Naive thymus-derived CD8-positive, alpha-beta T cell (primary cell): ENCODE measurements at regions not wholly inside any gene's neighbourhood (a gene's known extent, or its start where the extent isn't known, plus 50 kb on each side); places are given as distances from the start of the nearest gene placed in this dataset.

Experiments
- ATAC-seq, 2 donors: fragments of 150-1000 bp; cut with Tn5 transposase in 1 of 2; sonication (Bioruptor Pico), chemical (Tn5 transposase) in 1 of 2; 1 replicate in 1 of 2; 2 replicates in 1 of 2; pipeline ENCODE4 v1.10.0; 2021; ENCODE audit warnings: mild to moderate bottlenecking in 2 of 2, moderate library complexity in 2 of 2
- POLR2A ChIA-PET: fragments of 350-600 bp; sonication (Branson Sonifier 250); formaldehyde crosslinking; loops from one replicate; lab custom pipeline; 2021; ENCODE audit warnings: antibody characterized with exemption; lab: Charles Lee
- DNase-seq, 10 donors: peaks; one replicate each; pipeline versions ENCODE4 v3.0.0 to v3.0.0-alpha.2; 2020 to 2022
- H3K27ac Mint-ChIP-seq, 10 donors: one replicate each; pipeline ENCODE4 v1.8.0; 2020 to 2022; ENCODE audit warnings: mild to moderate bottlenecking in 10 of 10, mixed read lengths in 10 of 10, moderate library complexity in 4 of 10, inconsistent platforms in 1 of 10
- H3K27me3 Mint-ChIP-seq, 5 donors: one replicate each; pipeline ENCODE4 v1.8.0; 2021 to 2022; ENCODE audit warnings: mixed read lengths in 5 of 5
- H3K36me3 Mint-ChIP-seq, 3 donors: one replicate each; pipeline ENCODE4 v1.8.0; 2020 to 2022; ENCODE audit warnings: mixed read lengths in 3 of 3, mild to moderate bottlenecking in 2 of 3, inconsistent platforms in 1 of 3
- H3K4me1 Mint-ChIP-seq, 4 donors: one replicate each; pipeline ENCODE4 v1.8.0; 2021 to 2022; ENCODE audit warnings: mixed read lengths in 4 of 4
- H3K4me3 Mint-ChIP-seq, 10 donors: one replicate each; pipeline ENCODE4 v1.8.0; 2020 to 2022; ENCODE audit warnings: mild to moderate bottlenecking in 10 of 10, mixed read lengths in 10 of 10, moderate library complexity in 6 of 10, inconsistent platforms in 1 of 10
- H3K9me3 Mint-ChIP-seq, 9 donors: one replicate each; pipeline ENCODE4 v1.8.0; 2020 to 2022; ENCODE audit warnings: mixed read lengths in 9 of 9, mild to moderate bottlenecking in 3 of 9, inconsistent platforms in 1 of 9, moderate library complexity in 1 of 9

DNA sequence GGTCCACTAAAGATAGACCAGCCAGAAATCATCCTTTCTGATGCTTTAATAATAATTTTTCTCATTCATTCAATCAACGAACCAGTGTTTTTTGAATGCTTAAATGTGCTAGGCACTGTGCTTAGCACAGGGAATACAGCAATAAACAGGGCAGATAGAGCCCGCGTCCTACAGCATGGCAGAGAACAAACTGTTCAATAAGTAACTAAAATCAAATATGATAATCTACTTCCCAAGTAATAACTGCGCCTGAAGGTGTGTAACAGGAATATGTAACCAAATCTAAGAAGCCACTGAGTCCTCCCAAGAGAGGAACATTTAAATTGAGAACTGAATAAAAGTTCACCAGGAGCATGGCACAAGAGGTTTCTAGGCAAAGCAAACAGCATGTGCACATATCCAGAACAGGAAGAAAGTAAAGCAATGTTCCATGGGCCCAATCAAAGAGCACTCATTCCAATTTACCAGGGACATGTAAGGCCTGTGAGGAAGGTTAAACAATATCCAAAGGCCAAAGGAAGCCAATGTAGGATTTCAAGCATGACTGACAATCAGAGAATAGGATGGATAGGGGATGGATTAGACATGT is 311.0 kb upstream of the RARB start:
- no peaks in the 10 kb centered on the region for H3K4me1 Mint-ChIP-seq
- POLR2A ChIA-PET: no interaction called here
- peaks cover 0 to 4% (median 0%) of the 10 kb centered on the region in 5 donors for H3K27me3 Mint-ChIP-seq
- H3K27ac Mint-ChIP-seq: no peak overlapping the region
- ATAC-seq (no peak), DNase-seq (no peak)
- no peak overlapping the region for H3K4me3 Mint-ChIP-seq
- H3K9me3 Mint-ChIP-seq: peaks cover 0 to 13% (median 2%) of the 10 kb centered on the region in 9 donors
- no peaks in the 10 kb centered on the region for H3K36me3 Mint-ChIP-seq

DNA sequence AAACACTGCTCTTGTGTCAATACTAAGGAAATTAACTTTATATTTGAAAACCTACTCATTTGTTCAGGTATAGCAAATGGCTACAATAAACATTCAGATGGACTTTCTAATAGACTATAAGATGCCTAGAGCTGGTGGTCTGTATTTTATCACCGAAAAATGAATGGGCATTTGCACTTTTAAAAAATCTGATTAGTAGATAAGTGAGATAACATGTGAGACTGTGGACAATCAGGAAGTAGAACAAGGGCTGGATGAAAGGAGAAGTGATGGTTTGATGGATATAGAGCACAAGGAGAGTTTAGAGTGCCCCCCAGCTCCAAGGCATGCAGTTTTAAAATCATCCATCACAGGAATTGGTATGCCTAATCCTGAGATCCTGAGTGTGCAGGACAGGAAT is 308.4 kb upstream of the RARB start:
- Mint-ChIP-seq H3K27me3 (peaks cover 0 to 4% (median 0%) of the 10 kb centered on the region in 5 donors), H3K9me3 (peaks cover 0 to 13% (median 5%) of the 10 kb centered on the region in 9 donors), H3K27ac (no peak overlapping the region), H3K4me1 (no peaks in the 10 kb centered on the region), H3K4me3 (no peak overlapping the region), H3K36me3 (no peaks in the 10 kb centered on the region)
- DNase-seq: no peak
- POLR2A ChIA-PET: no interaction called here
- no peak for ATAC-seq

DNA sequence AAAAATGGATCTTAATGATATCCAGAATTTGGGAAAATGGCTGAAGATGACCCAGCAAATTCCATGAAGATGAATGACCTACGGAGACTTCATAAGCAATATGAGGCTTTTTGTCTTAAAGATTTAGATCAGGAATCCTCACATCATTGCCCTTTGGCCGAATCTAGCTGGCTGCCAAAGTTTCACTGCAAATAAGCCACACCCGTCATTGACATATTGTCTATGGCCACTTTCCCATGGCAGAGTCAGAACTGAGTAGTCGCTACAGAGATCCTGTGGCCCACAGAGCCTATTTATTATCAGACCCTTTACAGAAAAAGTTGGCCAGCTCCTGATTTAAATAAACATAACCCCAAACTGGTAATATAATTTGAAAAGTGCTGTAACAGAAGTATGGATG is 307.4 kb upstream of the RARB start:
- H3K27me3 Mint-ChIP-seq: peaks cover 0 to 4% (median 0%) of the 10 kb centered on the region in 5 donors
- POLR2A ChIA-PET: no interaction called here
- no peaks in the 10 kb centered on the region for H3K36me3 Mint-ChIP-seq
- H3K4me1 Mint-ChIP-seq: no peaks in the 10 kb centered on the region
- peaks cover 0 to 13% (median 7%) of the 10 kb centered on the region in 9 donors for H3K9me3 Mint-ChIP-seq
- no peak overlapping the region for H3K27ac Mint-ChIP-seq
- no peak for DNase-seq
- ATAC-seq: no peak
- H3K4me3 Mint-ChIP-seq: no peak overlapping the region

DNA sequence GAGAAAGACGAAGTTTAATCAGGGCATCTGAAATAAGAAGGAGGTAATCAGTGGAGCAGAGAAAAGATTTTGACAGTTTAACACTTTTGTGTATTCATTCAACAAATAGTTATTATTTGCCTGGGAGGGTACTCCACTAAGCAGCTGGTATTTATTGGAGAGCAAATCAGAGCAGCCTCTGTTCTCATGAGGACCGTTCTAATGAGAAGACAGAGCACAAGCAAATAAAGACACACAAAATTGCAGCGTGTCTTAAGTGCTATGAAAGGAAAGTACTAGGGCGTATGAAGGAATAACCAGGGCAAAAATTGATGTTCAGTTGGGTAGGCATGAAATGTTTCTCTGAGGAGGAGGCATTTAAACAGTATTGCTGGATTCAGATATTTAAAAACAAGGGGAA is 302.9 kb upstream of the RARB start:
- DNase-seq (no peak), ATAC-seq (no peak)
- Mint-ChIP-seq H3K27ac (no peak overlapping the region), H3K36me3 (no peaks in the 10 kb centered on the region), H3K27me3 (peaks cover 0 to 8% (median 0%) of the 10 kb centered on the region in 5 donors), H3K9me3 (peaks cover 6 to 26% (median 10%) of the 10 kb centered on the region in 9 donors), H3K4me3 (no peak overlapping the region), H3K4me1 (no peaks in the 10 kb centered on the region)
- POLR2A ChIA-PET: no interaction called here

DNA sequence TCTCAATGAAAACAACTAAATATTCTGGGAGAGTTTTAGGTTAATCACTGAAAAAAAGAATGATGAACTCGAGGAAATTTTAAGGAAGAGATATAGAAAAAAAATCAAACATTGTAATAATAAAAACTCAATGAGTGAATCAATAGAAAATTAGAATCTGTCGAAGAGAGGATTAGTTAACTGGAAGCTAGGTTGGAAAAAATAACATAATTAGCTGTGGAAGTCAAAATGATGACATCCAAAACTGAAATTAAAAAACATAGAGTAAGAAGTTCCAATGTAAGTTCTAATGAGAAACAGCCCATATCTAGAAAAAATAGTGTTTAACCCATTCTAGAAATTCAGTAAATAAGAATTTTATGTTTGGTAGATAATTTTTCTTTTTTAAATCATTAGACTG is 299.3 kb upstream of the RARB start:
- H3K27ac Mint-ChIP-seq: no peak overlapping the region

DNA sequence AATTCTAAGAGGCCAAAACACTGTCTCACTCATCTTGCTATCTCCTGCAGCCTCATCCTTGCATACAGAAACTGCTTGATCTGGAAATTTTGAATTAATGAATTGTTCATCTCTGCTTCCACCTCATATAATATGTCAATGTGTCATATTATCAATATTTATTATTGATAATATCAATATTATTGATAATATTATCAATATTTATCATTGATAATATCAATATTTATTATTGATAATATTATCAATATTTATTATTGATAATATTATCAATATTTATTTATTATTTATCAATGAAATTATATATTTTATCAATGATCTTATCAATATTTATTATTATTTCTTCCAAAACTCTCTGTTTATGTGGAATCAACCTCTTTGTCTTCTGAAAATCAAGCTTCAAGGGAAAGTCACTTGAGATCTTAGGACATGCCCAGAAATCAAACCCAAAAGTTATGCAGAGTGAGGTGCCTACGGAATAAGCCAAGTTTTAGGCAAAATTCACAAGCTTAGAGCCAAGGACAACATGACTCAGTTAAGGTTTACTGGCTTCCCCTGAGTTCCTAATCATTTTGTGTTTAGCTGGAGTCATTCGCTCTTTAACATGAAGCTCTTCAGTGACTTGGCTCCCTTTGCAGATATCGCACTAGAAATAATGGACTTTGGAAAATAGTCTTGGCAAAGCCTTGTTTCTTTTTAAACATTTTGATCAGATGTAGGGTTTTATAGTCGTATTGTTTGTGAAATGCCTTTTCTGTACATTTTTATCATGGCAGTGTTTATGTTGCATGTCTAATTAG is 297.1 kb upstream of the RARB start:
- peaks cover 0 to 6% (median 0%) of the 10 kb centered on the region in 3 donors for H3K36me3 Mint-ChIP-seq
- DNase-seq (no peak), ATAC-seq (no peak)
- H3K4me3 Mint-ChIP-seq: no peak overlapping the region
- no peak overlapping the region for H3K27ac Mint-ChIP-seq
- peaks cover 0 to 8% (median 0%) of the 10 kb centered on the region in 5 donors for H3K27me3 Mint-ChIP-seq
- H3K4me1 Mint-ChIP-seq: no peaks in the 10 kb centered on the region
- H3K9me3 Mint-ChIP-seq: peaks cover 9 to 26% (median 18%) of the 10 kb centered on the region in 9 donors
- POLR2A ChIA-PET: no interaction called here

More for the DNA sequence above, 299.3 kb upstream of the RARB start:
- no peak for DNase-seq
- H3K9me3 Mint-ChIP-seq: peaks cover 7 to 30% (median 10%) of the 10 kb centered on the region in 9 donors
- H3K36me3 Mint-ChIP-seq: peaks cover 0 to 6% (median 0%) of the 10 kb centered on the region in 3 donors
- H3K4me1 Mint-ChIP-seq: no peaks in the 10 kb centered on the region
- no peak for ATAC-seq
- POLR2A ChIA-PET: no interaction called here
- H3K4me3 Mint-ChIP-seq: no peak overlapping the region
- peaks cover 0 to 8% (median 0%) of the 10 kb centered on the region in 5 donors for H3K27me3 Mint-ChIP-seq

DNA sequence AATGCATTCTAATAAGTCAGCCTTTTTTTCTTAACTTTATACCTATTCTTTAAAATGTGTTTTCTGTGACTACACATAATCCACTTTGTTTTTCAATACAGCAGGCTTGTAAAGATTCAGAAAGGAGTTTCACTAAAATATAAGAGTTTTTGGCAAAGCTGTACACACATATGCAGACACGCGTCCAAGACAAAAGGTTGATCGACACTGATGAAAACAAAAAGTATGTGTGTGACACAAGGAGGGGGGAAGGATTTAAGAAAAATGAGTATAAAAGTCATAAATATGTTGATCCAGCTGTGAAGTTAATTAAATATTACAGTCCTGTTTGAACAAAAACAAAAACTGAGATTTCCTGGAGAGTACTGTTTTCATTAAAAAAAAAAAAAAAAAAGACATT is 294.5 kb upstream of the RARB start:
- Mint-ChIP-seq H3K9me3 (peaks cover 2 to 21% (median 10%) of the 10 kb centered on the region in 9 donors), H3K27me3 (no peaks in the 10 kb centered on the region), H3K4me1 (no peaks in the 10 kb centered on the region), H3K4me3 (no peak overlapping the region), H3K27ac (no peak overlapping the region), H3K36me3 (peaks cover 0 to 6% (median 0%) of the 10 kb centered on the region in 3 donors)
- DNase-seq (no peak), ATAC-seq (no peak)
- POLR2A ChIA-PET: no interaction called here

DNA sequence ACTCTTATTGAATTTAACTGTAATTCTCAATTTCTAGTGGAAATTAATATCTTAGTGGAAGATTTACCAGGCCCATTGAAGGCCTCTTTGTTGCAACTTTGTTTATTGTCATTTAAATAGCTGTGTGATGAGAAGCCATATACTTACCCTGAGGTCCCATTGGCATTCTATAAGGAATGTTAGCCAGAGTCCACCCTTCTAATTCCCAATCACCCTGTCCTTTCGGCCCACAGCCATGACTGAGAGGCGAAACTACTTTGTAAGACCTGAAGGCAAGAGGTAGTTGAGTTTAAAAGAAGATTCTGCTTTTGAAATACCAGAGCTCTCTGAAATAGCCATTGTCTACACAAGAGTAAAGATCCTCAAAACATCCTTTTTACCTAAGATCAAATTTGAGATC is 290.5 kb upstream of the RARB start:
- H3K4me1 Mint-ChIP-seq: no peaks in the 10 kb centered on the region
- no peaks in the 10 kb centered on the region for H3K27me3 Mint-ChIP-seq
- no peaks in the 10 kb centered on the region for H3K36me3 Mint-ChIP-seq
- no peak overlapping the region for H3K27ac Mint-ChIP-seq
- peaks cover 0 to 16% (median 0%) of the 10 kb centered on the region in 9 donors for H3K9me3 Mint-ChIP-seq
- ATAC-seq: no peak
- H3K4me3 Mint-ChIP-seq: no peak overlapping the region
- POLR2A ChIA-PET: no interaction called here
- DNase-seq: no peak

DNA sequence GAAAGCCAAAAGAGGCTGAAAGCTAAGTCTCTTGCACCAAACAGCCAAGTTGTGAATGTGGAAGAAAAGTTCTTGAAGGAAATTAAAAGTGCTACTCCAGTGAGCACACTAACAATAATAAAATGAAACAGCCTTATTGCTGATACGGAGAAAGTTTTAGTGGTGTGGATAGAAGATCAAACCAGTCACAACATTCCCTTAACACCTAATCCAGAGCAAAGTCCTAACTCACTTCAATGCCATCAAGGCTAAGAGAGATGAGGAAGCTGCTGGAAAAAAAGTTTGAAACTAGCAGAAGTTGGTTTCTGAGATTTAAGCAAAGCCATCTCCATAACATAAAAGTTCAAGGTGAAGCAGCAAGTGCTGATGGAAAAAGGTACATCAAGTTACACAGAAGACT is 288.8 kb upstream of the RARB start:
- Mint-ChIP-seq H3K27me3 (no peaks in the 10 kb centered on the region), H3K4me1 (no peaks in the 10 kb centered on the region), H3K4me3 (no peak overlapping the region), H3K36me3 (no peaks in the 10 kb centered on the region), H3K27ac (no peak overlapping the region), H3K9me3 (peaks cover 0 to 16% (median 2%) of the 10 kb centered on the region in 9 donors)
- DNase-seq: no peak
- POLR2A ChIA-PET: no interaction called here
- no peak for ATAC-seq

DNA sequence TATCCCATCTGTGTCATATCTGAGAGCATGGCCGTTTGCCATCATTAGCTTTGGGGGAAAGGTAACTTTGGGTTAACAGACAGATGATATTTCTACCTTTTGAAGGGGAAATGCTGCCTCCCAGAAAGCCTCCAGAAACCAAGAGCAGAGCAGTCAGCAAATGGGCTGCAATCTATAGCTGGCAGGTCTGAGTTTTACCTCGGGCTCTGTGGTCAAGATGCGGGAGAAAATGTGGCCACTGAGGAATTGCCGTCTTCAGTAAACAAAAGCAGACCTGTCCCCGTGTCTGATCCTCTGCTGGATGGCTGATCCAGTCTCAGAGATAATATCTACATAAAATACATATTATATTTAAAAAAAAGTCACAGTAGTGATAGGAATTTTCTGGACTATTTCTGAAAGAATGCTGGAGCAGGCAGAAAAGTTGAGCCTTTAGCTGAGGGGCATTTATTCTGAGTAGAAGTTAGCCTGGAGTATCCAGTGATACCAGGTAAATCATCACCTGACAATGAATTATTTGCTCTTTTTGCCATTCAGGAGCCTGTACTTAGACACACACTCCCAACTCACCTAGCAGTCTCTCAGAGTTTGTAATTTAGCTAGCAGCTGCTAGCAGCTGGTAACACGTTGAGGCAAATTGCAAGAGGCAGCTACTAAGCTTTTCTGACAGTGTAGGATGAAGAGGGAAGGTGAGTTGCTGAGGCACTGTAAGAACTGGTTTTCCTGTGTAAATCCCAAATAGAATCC is 285.3 kb upstream of the RARB start:
- H3K9me3 Mint-ChIP-seq: peaks cover 0 to 16% (median 2%) of the 10 kb centered on the region in 9 donors
- no peaks in the 10 kb centered on the region for H3K4me1 Mint-ChIP-seq
- POLR2A ChIA-PET: no interaction called here
- H3K4me3 Mint-ChIP-seq: no peak overlapping the region
- no peaks in the 10 kb centered on the region for H3K27me3 Mint-ChIP-seq
- H3K36me3 Mint-ChIP-seq: no peaks in the 10 kb centered on the region
- ATAC-seq (no peak), DNase-seq (no peak)
- no peak overlapping the region for H3K27ac Mint-ChIP-seq

DNA sequence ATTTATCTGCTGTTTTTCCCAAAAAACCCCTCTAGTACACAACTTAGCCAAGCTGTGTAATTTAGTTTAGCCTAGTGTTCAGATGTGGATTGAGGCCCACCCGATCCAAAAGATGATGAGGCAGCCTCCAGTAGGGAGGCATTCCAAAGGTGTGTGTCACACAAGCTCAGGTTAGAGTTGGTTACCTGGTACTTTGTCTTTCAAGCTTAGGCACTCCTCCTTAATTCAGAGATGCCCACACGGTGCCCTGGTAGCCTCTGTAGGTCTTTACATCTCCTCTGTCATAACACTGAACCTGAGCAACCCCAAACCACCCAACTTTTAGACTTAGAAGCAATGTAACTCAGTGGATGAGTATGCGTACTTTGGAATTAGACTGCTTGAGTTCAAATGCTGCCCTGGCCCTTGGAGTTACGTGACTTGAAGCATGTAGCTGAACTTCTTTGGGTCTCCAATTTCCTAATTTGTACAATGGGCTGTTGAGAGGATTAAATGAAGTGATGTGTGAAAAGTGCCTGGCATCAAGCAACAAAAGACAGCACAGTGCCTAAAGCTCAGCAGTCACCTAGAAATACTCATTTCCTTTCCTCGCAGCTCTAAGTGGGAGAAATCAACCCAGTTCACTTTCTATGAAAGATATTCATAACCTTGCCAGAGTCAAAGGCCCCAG is 284.6 kb upstream of the RARB start:
- DNase-seq (no peak), ATAC-seq (no peak)
- no peaks in the 10 kb centered on the region for H3K36me3 Mint-ChIP-seq
- H3K4me1 Mint-ChIP-seq: no peaks in the 10 kb centered on the region
- POLR2A ChIA-PET: no interaction called here
- no peak overlapping the region for H3K4me3 Mint-ChIP-seq
- no peaks in the 10 kb centered on the region for H3K27me3 Mint-ChIP-seq
- peaks cover 0 to 16% (median 2%) of the 10 kb centered on the region in 9 donors for H3K9me3 Mint-ChIP-seq
- H3K27ac Mint-ChIP-seq: no peak overlapping the region

DNA sequence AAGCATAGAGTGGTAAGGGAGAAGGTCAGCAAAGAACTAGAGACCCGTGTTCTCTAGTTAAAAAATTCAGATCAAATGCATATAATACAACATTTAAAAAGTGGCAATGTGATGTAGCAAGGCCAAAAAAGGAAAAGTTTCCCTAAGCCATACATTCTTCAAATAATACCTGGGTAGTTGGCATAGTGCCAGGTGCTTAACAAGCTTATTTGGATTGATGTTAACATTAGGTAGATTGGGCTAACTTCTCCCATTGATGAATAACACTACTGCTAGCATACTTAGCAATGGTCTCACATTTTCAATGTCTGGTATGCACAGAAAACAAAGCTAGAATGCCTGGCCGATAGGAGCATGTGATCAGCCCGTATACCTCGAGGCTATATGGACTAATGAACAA is 283.6 kb upstream of the RARB start:
- ATAC-seq (no peak), DNase-seq (no peak)
- POLR2A ChIA-PET: no interaction called here
- no peak overlapping the region for H3K4me3 Mint-ChIP-seq
- H3K36me3 Mint-ChIP-seq: no peaks in the 10 kb centered on the region
- H3K27me3 Mint-ChIP-seq: no peaks in the 10 kb centered on the region
- H3K9me3 Mint-ChIP-seq: peaks cover 0 to 16% (median 4%) of the 10 kb centered on the region in 9 donors
- H3K4me1 Mint-ChIP-seq: no peaks in the 10 kb centered on the region
- H3K27ac Mint-ChIP-seq: no peak overlapping the region
